Cardiac muscle cell (in vitro differentiated cells and primary cell): ENCODE measurements at regions not wholly inside any gene's neighbourhood (a gene's known extent, or its start where the extent isn't known, plus 50 kb on each side); places are given as distances from the start of the nearest gene placed in this dataset.

Experiments
- DNase-seq, 2 donors: peaks; one replicate each; pipeline versions ENCODE4 v3.0.0 to v3.0.0-alpha.2; 2010 to 2017; ENCODE audit warnings: low read depth in 1 of 2, low spot score in 1 of 2
- H3K27ac ChIP-seq: fragments of 200-600 bp; sonication (generic); 2 replicates; pipeline ENCODE4 v1.5.1; 2016
- H3K27me3 ChIP-seq: fragments of 200-600 bp; sonication (generic); 2 replicates; pipeline ENCODE4 v1.6.0; 2016; ENCODE audit warnings: control low read depth
- H3K36me3 ChIP-seq: fragments of 200-600 bp; sonication (generic); 2 replicates; pipeline ENCODE4 v1.5.1; 2016; ENCODE audit warnings: control low read depth
- H3K4me1 ChIP-seq: fragments of 200-600 bp; sonication (generic); 2 replicates; pipeline ENCODE4 v1.8.1; 2017; ENCODE audit warnings: low read depth, mild to moderate bottlenecking, mixed run types
- H3K4me3 ChIP-seq: fragments of 200-600 bp; sonication (generic); 2 replicates; pipeline ENCODE4 v1.5.1; 2016; ENCODE audit warnings: mild to moderate bottlenecking
- H3K9me3 ChIP-seq: fragments of 200-600 bp; sonication (generic); 2 replicates; pipeline ENCODE4 v1.5.1; 2017; ENCODE audit warnings: low read depth, mild to moderate bottlenecking, control low read depth
- TF ChIP-seq, protein P1 (sequence below): IDR thresholded peaks from 2 replicates; pipeline ENCODE4 v1.5.1; 2012; ENCODE audit warnings: low read depth, mild to moderate bottlenecking, low read length

DNA sequence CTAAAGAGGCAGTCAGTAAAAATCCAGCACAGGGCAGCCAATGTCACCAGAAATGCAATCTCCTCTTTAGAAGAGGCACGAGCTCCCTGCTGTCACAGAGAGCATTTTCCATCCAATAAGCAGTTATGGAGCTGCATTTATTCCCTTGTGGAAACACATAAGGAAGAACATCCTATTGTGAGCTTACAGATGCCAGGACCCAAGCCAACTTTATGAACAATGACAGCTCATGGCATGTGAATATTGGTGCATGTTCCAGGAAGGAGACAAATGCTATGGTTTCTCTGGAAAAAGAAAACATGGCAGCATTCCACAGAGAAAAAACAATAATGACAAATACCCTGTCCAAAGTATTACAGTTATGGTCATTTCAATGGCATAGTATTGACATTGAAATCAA is 955.6 kb downstream of the UQCRFS1 start:
- H3K4me3 ChIP-seq = no peak overlapping the region
- H3K4me1 ChIP-seq = no peaks in the 10 kb centered on the region
- H3K9me3 ChIP-seq = no peaks in the 10 kb centered on the region
- H3K36me3 ChIP-seq = no peaks in the 10 kb centered on the region
- H3K27ac ChIP-seq = no peak overlapping the region
- TF ChIP-seq, protein P1, sequence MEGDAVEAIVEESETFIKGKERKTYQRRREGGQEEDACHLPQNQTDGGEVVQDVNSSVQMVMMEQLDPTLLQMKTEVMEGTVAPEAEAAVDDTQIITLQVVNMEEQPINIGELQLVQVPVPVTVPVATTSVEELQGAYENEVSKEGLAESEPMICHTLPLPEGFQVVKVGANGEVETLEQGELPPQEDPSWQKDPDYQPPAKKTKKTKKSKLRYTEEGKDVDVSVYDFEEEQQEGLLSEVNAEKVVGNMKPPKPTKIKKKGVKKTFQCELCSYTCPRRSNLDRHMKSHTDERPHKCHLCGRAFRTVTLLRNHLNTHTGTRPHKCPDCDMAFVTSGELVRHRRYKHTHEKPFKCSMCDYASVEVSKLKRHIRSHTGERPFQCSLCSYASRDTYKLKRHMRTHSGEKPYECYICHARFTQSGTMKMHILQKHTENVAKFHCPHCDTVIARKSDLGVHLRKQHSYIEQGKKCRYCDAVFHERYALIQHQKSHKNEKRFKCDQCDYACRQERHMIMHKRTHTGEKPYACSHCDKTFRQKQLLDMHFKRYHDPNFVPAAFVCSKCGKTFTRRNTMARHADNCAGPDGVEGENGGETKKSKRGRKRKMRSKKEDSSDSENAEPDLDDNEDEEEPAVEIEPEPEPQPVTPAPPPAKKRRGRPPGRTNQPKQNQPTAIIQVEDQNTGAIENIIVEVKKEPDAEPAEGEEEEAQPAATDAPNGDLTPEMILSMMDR = no peak
- DNase-seq = no peak
- H3K27me3 ChIP-seq = no peaks in the 10 kb centered on the region

DNA sequence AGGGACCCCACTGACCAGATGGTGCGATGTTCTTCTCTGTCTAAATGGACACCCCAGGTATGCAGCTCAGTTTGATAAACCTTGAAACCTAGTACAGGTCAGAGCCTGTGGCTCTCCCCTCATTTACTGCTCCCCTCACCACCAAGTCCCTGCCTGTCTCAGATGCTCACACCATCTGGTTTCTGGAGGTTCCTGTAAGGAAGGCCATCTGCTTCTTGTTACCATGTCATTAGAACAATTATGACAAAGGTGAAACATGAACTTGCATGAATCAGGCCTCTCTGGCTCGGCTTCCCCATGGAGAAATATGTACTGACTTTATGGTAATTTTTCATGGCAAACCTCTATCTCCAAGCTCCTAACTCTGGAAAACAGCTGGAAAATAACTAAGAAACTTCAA is 965.7 kb downstream of the UQCRFS1 start:
- no peaks in the 10 kb centered on the region for H3K27me3 ChIP-seq
- no peaks in the 10 kb centered on the region for H3K4me1 ChIP-seq
- H3K36me3 ChIP-seq = no peaks in the 10 kb centered on the region
- H3K9me3 ChIP-seq = no peaks in the 10 kb centered on the region
- no peak for DNase-seq
- no peak overlapping the region for H3K27ac ChIP-seq
- no peak overlapping the region for H3K4me3 ChIP-seq
- TF ChIP-seq, protein P1 = no peak

DNA sequence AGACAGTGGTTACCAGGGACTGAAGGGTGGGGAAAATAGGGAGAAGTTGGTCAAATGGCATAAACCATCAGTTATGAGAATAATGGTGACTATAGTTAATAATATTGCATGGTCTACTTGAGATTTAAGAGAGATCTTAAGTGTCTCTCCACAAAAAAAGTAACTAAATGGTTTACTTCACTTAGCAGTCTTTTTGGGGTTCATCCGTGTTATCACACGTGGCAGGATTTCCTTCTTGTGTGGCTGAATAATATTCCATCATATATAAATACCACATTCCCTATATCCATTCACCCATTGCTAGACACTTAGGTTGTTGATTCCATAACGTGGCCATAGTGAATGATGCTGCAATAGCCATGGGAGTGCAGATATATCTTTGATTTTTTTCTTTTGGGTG is 967.0 kb downstream of the UQCRFS1 start:
- Histone ChIP-seq H3K4me3 (no peak overlapping the region), H3K27ac (no peak overlapping the region), H3K27me3 (no peaks in the 10 kb centered on the region), H3K9me3 (no peaks in the 10 kb centered on the region), H3K36me3 (no peaks in the 10 kb centered on the region), H3K4me1 (no peaks in the 10 kb centered on the region)
- DNase-seq = no peak
- TF ChIP-seq, protein P1 = no peak

DNA sequence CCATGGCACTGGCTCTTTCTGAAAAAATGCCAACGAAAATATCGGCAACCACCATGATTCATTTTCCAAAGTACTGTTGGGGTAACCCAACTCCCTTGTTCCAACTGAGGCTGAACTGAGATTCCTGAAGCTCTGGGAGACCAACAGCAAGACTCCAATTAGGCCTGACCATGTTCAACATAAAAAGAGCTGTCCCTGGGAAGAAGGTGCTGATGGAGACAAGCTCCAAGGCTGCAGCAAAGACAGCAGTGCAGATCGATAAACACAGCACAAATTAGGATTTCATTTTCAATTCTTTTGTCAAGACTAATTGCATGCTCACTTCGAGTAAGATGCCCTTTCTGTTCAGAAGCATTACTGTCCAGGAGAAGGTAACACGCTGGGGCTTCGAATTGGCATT is 968.0 kb downstream of the UQCRFS1 start:
- no peaks in the 10 kb centered on the region for H3K36me3 ChIP-seq
- no peaks in the 10 kb centered on the region for H3K9me3 ChIP-seq
- TF ChIP-seq, protein P1 = no peak
- DNase-seq = peak in 1 of 2 donors; percentile 31
- peaks cover 2% of the 10 kb centered on the region for H3K27me3 ChIP-seq
- no peak overlapping the region for H3K4me3 ChIP-seq
- no peak overlapping the region for H3K27ac ChIP-seq
- H3K4me1 ChIP-seq = peaks cover 9% of the 10 kb centered on the region

DNA sequence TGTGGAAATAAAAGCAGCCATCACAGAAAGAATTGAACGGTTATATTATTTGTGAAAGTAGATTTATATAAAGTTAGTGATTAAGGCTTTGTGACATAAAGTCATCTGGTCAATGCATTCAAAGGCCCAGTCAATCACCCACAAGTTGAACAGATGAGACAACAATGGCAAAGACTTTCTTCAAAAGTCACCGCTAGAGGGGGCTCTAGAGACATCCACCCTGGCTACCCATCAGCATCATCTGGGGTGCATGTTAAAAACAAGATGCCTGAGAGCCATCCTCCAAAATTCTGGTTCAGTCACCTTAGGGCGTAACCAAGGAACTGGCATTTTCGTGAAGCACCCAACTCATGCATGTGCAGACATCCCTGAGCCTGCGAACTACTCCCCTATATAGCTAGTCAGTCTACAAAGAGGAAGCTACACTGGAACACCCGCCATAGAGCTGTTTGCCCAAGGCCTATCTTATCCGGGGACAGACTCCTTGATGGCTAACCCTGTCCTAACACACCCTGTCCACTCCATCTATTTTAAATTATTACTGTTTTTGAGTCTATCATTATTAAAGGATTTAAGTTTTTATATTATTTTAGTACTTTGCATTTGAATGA is 970.5 kb downstream of the UQCRFS1 start:
- no peaks in the 10 kb centered on the region for H3K9me3 ChIP-seq
- H3K27ac ChIP-seq = no peak overlapping the region
- peaks cover 11% of the 10 kb centered on the region for H3K4me1 ChIP-seq
- peaks cover 2% of the 10 kb centered on the region for H3K27me3 ChIP-seq
- TF ChIP-seq, protein P1 = peak; percentile 70
- peak; percentile 60 to 62 for DNase-seq
- no peak overlapping the region for H3K4me3 ChIP-seq
- no peaks in the 10 kb centered on the region for H3K36me3 ChIP-seq
